ENCODE measurements at regions not wholly inside any gene's neighbourhood (a gene's known extent, or its start where the extent isn't known, plus 50 kb on each side); places are given as distances from the start of the nearest gene placed in this dataset.

DNA sequence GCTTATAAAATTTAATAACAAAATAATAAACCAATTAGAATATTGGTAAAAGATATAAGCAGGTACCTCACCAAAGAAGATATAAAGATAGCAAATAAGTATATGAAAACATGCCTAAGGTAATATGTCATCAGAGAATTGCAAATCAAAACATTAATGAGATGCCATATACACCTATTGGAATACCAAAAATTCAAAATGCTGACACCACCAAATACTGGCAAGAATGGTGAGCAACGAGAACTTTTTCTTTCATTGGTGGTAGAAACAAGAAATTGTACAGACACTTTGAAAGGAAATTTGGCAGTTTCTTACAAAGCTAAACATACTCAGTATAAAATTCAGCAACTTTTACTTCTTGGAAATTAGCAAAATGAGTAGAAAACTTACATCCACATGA lies 346.9 kb upstream of the ROBO1 start:
- DNase-seq: no peak

DNA sequence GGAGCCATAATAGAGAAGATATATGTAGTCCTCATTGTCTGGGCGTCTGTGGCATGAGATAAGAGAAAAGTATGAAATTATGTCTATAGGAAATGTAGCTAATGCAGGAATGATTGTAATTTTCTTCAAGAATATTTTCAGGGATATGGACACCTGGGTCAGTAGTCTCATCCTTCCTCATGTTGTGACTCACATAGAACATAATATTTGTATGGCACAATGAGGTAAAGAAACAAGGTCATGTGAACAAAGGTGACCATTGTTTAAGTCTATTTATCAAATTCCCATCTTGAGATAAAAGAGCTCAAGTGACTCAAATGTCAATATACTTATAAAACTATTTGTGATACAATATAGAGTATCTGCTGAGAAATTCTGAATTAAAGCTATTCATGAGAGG lies 345.5 kb upstream of the ROBO1 start:
- no peak for DNase-seq

DNA sequence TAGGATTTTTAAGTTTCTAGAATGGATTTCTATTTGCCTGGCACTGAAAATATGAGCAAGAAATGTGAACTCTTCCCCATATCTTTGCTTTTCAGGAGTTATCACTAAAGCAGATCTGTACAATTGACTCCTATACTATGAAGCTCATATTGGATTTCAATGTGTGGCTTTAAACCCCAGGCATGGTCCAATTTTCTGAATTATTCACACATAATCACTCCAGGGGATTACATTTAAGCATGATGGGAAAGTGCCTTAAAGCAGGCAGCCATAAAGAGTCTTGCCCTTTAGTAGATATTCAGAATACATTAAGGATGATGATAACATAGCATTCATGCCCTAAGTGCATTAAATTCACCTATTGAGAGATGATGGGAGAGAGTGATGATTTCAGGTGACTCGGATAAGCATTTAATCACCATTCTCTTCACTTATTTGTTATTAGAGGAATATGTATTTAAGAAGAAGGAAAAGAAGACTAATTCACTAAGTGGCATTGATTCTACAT lies 331.8 kb upstream of the ROBO1 start:
- DNase-seq: no peak

DNA sequence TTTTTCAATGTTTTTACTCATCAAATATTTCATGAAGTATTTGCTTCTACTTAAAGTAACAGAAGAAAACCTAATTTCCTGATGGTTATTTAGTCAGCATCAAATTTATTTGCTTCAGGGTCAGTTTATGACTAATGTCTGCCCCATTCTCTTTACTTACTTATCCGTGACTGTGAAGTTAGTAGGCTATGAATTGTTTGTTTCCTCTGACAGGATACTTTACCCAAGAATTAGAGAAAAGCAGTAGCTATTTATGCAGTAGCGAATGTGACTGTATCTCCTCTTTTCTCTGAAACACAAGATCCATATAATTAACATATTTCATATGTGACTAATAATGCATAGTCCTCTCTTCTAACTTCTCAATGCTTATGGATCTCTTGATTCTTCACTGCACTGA lies 329.9 kb upstream of the ROBO1 start:
- no peak for DNase-seq

DNA sequence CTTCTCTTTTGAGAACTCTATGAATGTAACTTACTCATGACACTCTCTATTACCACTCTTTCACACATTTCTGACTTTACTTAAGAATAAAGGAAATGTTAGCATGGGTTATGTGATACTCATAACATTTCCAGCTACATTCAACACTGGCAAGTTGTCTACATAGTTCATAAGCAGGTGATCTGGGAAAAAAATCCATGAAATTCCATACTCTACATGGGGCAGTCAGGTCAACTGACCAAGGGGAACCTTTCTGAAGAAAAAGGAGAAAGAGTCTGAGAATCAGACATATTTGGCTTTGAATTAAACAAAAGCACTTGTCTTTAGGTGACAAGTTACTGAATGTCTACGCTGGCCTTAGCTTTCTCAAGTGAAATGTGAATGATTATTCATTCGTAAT lies 329.1 kb upstream of the ROBO1 start:
- DNase-seq: no peak

DNA sequence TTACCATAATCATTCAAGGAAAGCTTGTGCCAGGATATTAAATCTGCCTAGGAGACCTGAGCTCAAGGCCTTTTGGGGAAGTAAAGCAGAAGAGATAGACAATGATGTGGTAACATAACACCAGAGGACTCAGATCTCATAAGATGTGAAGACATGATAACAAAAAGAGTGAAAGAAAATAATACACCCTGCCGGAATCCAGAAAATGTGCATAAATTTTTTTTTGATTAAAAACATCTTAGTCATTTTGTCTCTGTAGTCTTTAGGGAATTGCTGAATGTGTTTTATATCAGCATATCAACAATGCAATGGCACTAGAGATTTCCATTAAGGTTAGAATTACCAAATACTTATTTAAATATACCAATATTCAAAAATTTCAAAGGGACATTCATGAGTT lies 326.8 kb upstream of the ROBO1 start:
- DNase-seq: no peak

DNA sequence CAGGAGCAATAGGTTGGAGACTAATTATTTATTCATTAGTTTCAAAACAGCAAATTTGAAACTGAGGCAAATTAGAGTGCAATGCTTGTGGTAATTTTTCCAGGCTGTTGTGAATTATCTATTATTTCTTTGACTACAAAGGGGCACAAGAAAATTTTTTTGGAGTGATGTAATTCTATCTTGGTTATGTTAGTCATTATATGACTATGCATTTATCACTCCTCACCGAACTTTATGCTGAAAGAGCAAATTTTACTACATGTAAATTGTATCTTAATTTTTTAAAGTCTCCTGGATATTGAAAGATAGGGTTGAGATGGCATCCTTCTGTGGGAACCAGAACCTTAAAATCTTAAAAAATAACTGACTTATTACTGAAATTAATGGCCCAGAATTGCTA lies 320.0 kb upstream of the ROBO1 start:
- no peak for DNase-seq

DNA sequence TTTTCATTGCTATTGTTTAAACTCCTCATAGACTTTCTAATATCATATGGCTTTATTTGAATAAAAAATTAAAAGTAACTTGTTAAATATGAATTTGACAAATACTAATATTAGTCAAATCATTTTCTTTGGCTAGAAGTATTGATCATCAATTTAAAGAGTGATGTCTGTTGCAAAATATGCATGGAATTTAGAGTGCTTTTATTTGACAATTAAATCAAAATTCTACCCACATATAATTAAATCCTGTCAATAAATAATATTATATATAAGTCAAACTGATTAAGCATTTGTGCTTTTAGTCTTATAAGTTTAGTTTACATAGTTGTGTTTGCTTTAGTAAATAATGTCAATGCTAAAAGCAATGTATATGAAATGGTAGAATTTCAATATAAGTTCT lies 318.6 kb upstream of the ROBO1 start:
- no peak for DNase-seq

DNA sequence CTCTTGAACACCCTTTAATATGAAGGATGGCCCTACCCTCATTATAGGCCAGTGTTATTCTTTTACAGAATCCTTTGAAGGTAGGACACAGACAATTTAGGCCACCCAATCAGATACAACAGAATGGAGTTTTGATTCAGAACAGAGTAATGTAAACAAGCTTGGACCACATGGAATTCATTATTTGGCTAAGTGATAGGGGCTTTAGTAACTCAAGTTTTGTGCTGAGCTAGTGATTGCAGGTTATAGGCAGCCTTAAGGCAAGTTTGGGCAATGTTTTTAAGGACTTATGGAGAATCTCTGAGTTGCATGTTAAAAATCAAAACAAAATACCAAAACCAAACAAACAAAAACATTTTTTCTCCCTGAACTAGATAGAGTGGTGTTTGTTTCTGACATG lies 312.1 kb upstream of the ROBO1 start:
- DNase-seq: no peak

DNA sequence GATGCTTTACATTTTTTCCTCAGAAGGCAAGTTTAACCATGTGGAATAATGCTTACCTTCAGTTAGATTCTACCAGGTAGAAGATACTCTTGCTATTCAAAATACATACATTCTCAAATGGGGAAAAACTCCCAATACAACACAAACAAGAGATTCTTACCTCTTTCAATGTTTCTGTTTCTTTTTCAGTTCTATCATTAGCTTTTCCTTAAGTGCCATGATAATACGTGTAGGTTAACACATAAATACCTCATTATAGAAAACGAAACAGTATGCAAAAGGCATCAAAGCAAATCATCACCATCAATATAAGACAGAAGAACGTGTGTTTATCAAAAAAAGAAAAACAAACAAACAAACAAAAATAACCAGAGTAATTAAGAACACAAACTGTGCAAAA lies 300.7 kb upstream of the ROBO1 start:
- no peak for DNase-seq

DNA sequence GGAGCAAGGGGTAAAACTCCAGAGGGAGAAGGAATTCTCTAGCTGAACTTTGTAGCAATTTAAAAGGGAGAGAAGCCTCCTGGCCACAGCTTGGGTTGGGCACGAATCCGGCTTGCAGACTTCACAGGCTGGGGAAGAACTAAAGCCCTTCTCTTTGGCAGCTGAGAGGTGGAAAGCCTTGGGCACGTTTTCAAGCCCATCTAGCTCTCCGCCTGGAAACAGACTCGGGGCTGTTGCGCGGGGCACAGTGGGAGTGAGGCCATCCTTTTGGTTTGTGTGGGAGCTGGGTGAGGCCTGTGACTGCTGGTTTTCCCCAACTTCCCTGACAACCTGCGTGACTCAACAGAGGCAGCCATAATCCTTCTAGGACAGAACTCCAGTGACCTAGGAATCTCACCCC lies 295.7 kb upstream of the ROBO1 start:
- DNase-seq: no peak

DNA sequence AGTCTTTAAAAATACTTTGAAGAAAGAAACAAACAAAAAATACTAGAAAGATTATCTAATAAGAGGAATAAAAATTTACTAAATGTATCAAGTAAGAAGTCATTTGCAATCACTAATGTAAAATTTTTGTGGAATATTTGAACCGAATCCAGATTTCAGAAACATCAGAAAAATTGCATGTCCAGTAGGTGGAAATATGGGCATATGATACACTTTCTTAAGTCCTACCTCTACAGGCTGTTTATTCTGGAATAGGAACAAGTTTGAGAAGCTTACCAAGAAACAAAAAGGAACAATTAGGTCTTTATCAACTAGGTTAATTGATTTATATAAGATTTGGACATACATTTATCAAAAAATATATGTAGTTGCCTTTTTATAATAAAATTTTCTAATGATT lies 292.9 kb upstream of the ROBO1 start:
- DNase-seq: no peak

DNA sequence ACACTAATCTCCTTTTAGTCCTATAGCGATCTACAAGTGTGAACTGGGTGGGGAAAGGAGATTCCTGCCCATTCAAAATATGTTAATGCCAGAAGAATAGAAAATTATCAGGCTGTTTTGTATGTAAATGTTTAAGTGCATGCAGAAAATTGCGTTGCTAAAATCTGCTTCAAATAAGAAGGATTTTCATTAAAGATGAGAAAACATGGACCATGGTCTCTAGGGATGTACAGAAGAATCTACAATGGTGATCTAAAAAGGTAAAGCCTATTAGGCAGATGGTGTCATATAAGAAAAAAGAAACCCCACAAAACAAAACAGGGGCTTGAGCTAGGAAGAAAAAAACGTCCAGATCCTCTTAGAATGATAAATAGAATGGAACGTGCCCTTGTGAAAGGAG lies 287.5 kb upstream of the ROBO1 start:
- DNase-seq: no peak

DNA sequence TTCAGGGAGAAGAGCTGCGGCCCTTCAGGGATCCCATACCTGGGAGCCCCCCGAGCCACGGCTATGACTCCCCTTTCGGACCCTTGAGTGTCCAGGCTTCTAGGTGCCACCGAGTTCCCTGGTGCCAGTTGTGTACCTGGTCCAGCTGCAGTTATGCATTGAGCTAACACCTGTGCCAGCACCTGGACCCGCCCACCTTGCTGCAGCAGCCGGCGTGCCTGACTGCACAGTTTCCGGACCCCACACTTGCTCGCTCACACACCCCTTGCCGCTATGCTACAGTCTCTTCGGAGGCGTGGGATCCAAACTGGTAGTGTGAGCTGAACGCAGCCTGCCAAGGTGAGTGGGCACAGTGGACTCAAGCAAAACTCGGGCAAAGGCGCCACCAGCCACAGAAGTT lies 284.5 kb upstream of the ROBO1 start:
- DNase-seq: no peak

DNA sequence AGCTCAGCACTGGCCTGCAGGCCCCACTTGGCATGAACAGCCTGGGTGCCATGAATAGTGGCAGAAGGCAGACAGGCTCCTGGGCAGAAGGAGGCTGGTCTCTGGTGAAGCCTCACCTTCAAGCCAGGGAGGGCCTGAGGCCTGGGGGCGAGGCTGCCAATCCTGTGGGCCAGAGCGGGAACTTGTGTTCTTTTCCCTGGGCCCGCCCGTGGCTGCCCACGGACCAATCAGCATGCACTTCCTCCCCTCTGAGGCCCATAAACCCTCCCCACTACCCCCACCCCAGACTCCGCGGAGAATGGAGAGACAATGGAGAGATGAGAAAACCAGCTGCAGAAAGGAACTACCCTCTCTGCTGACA lies 283.8 kb upstream of the ROBO1 start:
- DNase-seq: no peak

DNA sequence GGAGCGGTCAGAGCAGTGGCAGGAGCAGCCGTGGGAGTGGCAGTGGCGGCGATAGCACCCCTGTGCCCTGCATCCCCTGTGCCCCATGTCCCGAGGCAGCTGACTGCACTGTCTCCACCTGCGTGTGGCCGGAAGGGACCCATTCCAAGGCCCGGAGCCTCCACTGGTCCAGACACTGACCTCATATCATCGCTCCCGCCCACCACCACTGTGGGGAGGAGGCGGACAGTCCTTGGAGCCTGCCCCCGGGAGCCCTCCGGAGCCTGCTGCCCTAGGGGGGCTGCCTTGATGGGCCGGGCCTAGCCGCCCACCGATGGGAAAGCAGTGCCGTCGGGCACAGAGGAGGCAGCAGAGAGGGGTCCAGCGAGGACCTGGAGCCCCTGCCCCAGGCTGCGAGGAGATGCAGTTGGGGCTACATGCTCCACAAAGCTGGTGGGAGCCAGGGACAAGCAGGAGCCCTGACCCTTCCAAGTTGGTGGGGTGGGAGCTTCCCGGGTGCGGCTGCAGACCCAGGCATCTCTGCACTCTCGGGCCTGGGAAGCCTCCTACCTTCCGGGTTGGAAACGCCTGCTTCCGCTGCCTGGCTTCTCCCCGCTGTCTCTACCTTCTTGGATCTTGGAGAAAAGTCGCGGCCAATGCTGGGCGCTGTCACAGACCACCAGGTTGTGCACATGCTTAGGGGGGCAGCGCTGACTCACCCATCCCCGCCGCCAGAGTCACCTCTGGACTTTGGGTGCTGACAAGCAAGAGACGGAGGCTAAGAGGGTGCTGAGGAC lies 283.2 kb upstream of the ROBO1 start:
- no peak for DNase-seq

DNA sequence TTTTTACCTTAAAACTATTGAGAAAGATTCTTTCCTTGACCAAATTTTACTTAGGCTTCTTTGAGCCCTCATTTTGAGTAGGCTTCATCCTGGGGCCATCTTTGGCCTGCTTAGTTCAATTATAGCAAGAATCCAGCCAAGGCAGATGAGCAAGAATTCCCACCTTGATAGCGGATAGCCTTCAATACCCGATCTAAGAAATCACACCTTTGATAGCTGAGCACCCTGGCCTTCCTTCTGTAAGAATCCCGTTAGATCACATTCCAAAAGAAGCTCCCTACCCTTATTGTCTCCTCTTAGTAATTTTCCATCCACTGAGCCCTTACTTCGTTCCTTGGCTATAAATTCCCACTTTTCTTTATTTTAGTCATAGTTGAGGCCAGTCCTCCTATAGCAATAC lies 275.4 kb upstream of the ROBO1 start:
- no peak for DNase-seq

DNA sequence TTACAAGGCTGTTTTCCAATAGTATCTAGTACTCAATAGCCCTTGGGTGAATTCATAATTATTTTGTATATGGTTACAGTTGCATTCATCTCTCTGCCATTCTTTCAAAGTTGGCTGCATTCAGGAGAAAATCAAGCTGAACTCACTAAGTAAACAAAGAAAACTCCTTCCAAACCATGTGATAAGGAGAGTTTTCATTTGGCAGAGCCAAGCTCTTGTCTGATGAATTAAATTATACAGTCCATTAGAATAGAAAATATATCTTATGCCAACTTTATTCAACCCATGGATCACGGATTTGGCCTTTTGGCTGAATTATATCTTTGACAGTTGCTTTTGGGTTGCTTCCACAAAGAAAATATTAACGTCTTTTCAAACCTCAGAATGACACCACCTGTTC lies 272.3 kb upstream of the ROBO1 start:
- no peak for DNase-seq

DNA sequence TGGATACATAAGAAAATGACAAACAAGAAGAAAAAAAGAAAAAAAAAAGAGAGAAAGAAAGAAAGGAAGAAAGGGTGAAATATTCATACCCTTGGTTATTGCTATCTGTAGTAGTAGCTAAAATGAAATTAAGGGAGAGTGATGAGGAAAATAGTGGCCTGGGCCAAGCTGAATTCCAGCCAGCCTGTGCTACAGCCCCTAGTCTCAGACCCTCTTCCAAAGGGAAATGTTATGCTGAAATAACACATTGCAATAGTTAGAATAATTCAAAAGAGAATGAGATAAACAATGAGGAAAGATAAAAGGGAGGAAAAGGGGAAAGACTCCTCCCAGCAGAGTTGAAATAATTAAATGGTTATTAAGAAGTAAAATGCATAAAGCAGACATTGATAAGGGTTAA lies 268.4 kb upstream of the ROBO1 start:
- DNase-seq: no peak

DNA sequence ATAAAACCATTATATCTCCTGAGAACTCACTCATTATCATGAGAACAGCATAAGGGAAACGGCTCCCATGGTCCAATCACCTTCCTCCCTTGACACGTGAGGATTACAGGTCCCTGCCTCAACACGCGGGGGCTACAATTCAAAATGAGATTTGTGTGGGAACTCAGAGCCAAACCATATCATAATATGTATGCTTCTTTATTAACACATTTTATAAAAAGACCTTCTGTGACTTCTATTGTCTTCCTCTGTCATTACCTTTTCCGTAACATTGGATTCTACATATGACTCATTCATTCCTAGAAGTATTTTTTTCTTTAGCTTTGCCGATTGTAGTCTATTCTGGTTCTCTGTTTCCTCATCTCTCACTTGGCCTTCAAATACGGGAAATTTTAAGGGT lies 267.2 kb upstream of the ROBO1 start:
- no peak for DNase-seq

DNA sequence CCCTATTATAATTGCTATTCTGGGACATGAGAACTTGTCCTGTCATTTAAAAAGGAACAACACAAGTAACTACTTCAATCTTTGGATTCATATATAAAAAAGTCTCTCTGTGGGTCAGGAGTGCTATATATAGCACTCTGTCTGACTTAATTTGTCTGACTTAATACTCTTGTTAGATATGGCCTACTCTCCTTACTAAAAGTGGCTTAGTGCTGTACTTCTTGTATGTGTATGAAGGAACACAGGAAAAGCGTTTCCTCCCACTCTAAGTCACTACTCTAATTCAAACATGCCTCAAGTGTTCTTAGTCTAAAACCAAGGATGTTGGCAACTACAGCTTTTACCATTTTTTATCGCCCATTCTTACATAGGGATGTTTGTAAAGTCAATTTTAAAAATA lies 255.2 kb upstream of the ROBO1 start:
- no peak for DNase-seq

DNA sequence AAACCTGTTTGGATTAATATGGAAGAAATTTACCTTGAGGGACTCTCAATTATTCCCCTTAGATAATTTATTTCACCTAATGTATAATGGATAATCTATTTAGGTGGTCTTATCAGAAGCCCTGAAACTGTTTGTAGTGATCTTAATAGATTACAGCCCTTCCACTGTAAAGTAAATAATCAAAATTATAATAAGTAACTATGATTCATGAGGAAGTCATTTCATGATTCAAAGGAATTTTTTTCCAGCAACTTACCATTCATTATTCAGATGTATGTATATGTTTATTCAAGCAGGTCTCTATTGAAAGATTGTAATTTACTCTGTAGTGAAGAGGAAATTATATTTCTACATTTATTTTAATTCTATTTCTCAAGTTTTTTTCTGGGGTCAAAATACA lies 250.6 kb upstream of the ROBO1 start:
- no peak for DNase-seq

DNA sequence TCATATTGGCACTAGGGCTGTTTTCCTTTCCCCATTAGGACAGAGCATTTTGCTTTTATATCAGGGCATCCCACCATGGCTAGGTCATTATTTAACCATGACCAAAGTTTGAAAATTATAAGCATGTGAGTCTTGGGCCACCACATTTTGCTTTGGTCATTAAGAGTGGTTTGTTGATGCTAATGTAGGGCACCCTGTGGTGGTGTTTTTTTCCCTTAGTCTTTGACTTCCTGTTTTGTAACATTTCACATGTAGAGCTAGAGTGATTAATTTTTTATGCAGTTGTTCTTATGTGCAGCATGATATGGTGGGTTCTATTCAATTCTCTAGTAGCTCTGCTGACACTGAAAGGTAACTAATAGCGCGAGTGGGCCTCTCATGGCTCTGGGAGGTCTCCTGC lies 249.6 kb upstream of the ROBO1 start:
- DNase-seq: no peak

DNA sequence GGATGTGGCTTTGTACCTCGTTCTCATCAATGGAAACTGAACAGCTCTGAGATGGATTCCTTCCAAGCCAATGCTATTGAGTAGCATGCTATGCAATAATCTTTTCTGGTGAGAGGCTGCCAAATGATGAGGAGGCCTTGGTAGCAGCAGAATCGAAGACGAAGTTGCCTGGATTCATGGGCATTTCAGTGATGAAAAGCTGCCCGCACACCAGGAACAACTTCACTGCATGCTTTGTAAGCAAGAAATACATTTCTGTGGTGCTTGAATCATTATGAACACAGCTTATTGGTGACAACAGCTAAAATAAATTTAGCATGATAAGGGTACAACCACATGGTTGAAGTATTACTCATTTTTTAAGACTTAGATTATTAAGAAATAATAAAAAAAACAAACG lies 246.8 kb upstream of the ROBO1 start:
- no peak for DNase-seq

DNA sequence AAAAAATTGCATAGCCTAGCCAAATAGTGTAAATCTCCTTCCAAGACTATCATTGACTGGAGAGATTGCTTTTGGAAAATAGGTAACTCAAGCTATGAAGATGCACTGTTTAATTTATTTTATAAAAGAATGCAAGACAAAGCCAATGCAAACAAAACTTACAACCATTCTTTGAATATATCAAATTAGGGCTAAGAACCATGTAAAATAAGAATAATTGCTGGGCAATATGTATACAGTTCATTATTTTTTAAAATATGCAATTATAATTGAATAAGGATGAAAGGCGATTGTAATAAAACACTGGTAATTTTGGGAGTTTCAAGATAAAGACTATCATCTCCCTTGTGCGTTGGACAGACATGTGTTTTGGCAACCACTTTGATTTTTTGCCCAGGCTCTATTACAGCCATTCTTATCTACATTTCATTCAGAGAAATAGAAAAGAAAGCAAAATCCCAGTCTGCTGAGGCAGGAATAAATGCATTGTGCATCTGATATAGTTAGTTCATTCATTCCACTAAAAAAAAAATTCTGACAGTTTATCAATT lies 242.3 kb upstream of the ROBO1 start:
- no peak for DNase-seq
